Epidermal melanocyte (primary cell): ENCODE measurements at regions not wholly inside any gene's neighbourhood (a gene's known extent, or its start where the extent isn't known, plus 50 kb on each side); places are given as distances from the start of the nearest gene placed in this dataset.

Source experiments
- DNase-seq: peaks from one replicate; pipeline ENCODE4 v3.0.0; 2011; ENCODE audit warnings: low spot score; ENCODE audit not compliant: insufficient read length

- DNase-seq = no peak
Measured at GRCh38 chr2:12244070-12244469, 472.7 kb upstream of the TRIB2 start.

GRCh38 chr2:12251121-12251520, 465.6 kb upstream of the TRIB2 start:
- DNase-seq = no peak

- DNase-seq = no peak
Measured at GRCh38 chr2:12251749-12252148, 465.0 kb upstream of the TRIB2 start.

- no peak for DNase-seq
Measured at GRCh38 chr2:12253167-12253778, 463.5 kb upstream of the TRIB2 start.

- no peak for DNase-seq
Measured at GRCh38 chr2:12254280-12254860, 462.4 kb upstream of the TRIB2 start.

- DNase-seq = no peak
Measured at GRCh38 chr2:12256206-12256605, 460.5 kb upstream of the TRIB2 start.

- DNase-seq = no peak
Measured at GRCh38 chr2:12257476-12257875, 459.3 kb upstream of the TRIB2 start.

- DNase-seq = no peak
Measured at GRCh38 chr2:12259493-12259892, 457.2 kb upstream of the TRIB2 start.

GRCh38 chr2:12261986-12262680, 454.6 kb upstream of the TRIB2 start:
- DNase-seq = no peak

GRCh38 chr2:12262681-12263436, 453.9 kb upstream of the TRIB2 start:
- DNase-seq = no peak

GRCh38 chr2:12263730-12264129, 453.0 kb upstream of the TRIB2 start:
- DNase-seq = no peak

- no peak for DNase-seq
Measured at GRCh38 chr2:12264146-12264545, 452.6 kb upstream of the TRIB2 start.

GRCh38 chr2:12265646-12266045, 451.1 kb upstream of the TRIB2 start:
- DNase-seq = no peak

GRCh38 chr2:12267042-12267441, 449.7 kb upstream of the TRIB2 start:
- DNase-seq = no peak

GRCh38 chr2:12269041-12269972, 447.4 kb upstream of the TRIB2 start:
- DNase-seq = no peak

- DNase-seq = no peak
Measured at GRCh38 chr2:12270876-12271588, 445.7 kb upstream of the TRIB2 start.

GRCh38 chr2:12271589-12271984, 445.1 kb upstream of the TRIB2 start:
- no peak for DNase-seq

GRCh38 chr2:12273111-12273510, 443.6 kb upstream of the TRIB2 start:
- DNase-seq = no peak

- no peak for DNase-seq
Measured at GRCh38 chr2:12274591-12274990, 442.1 kb upstream of the TRIB2 start.

- DNase-seq = no peak
Measured at GRCh38 chr2:12277241-12278034, 439.3 kb upstream of the TRIB2 start.
